ENCODE measurements at regions not wholly inside any gene's neighbourhood (a gene's known extent, or its start where the extent isn't known, plus 50 kb on each side); places are given as distances from the start of the nearest gene placed in this dataset.

DNA sequence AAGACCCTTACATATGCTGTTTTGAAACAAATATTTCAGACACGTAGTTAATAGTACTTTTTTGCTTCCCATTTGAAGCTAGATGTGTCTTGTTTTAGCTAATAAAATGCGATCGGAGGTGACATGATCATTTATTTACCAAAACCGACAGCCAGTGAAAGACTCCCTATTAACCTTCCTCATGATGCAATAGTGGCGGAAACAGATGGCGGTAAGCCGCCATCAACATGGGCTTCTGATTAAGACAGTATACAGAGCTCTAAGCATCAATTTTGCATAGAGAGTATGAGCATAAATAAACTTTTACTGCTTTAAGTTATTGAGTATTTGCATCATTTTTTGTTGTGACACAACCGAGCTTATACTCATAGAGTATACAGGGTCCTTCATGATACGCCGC lies 1282.4 kb upstream of the ADGRB3 start:
- H3K27ac Mint-ChIP-seq, result no peak overlapping the region
- H3K27me3 ChIP-seq (ENCODE audit: control insufficient read depth, insufficient read depth, low read length), result no peaks in the 10 kb centered on the region
- H3K36me3 ChIP-seq (ENCODE audit: control insufficient read depth, insufficient read depth, low read length), result no peaks in the 10 kb centered on the region
- peaks cover 7% of the 10 kb centered on the region for H3K9me3 ChIP-seq (ENCODE audit: control insufficient read depth, insufficient read depth, low read length)
- H3K27ac ChIP-seq (ENCODE audit: low read length), result no peak overlapping the region
- intact Hi-C loops (cut with micrococcal nuclease), result no loop called here
- H3K27me3 Mint-ChIP-seq (ENCODE audit: low read depth in 2 of 2), result no peaks in the 10 kb centered on the region
- H3K4me1 Mint-ChIP-seq, result no peaks in the 10 kb centered on the region
- no peak overlapping the region for H3K4me3 ChIP-seq (ENCODE audit: low read length)
- ATAC-seq (no peak), DNase-seq (no peak)
- H3K9me3 Mint-ChIP-seq, result peaks cover 15 to 26% of the 10 kb centered on the region in 2 donors
- peaks cover 7% of the 10 kb centered on the region for H3K36me3 Mint-ChIP-seq
- no peaks in the 10 kb centered on the region for H3K4me1 ChIP-seq (ENCODE audit: control insufficient read depth, insufficient read depth, low read length)
- TF ChIP-seq, protein P1, sequence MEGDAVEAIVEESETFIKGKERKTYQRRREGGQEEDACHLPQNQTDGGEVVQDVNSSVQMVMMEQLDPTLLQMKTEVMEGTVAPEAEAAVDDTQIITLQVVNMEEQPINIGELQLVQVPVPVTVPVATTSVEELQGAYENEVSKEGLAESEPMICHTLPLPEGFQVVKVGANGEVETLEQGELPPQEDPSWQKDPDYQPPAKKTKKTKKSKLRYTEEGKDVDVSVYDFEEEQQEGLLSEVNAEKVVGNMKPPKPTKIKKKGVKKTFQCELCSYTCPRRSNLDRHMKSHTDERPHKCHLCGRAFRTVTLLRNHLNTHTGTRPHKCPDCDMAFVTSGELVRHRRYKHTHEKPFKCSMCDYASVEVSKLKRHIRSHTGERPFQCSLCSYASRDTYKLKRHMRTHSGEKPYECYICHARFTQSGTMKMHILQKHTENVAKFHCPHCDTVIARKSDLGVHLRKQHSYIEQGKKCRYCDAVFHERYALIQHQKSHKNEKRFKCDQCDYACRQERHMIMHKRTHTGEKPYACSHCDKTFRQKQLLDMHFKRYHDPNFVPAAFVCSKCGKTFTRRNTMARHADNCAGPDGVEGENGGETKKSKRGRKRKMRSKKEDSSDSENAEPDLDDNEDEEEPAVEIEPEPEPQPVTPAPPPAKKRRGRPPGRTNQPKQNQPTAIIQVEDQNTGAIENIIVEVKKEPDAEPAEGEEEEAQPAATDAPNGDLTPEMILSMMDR (IDR thresholded peaks at IDR 0.05), result no peak
- no peak overlapping the region for H3K4me3 Mint-ChIP-seq
- 80% methylated on average over 10 of the region's 10 CpGs for WGBS (ENCODE audit: insufficient coverage)

DNA sequence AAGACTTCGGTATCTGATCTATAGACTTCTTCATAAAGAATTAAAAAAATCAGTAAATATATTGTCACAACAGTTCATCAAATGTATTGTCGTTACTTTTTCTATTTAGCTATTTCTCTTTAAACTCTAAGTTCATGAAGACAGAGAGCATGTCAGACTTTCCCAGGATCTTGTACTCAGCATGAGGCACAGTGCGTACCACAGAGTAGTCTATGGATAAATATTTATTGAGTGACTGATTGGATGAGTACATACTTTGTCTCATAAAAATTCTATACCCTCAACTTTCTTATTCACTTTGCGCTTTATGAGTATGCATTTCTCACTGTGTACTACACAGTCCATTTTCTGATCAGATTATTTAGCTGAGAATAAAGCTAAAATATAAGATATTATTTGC lies 1284.4 kb upstream of the ADGRB3 start:
- Histone ChIP-seq H3K4me1 (ENCODE audit: control insufficient read depth, insufficient read depth, low read length) (no peaks in the 10 kb centered on the region), H3K36me3 (ENCODE audit: control insufficient read depth, insufficient read depth, low read length) (no peaks in the 10 kb centered on the region), H3K9me3 (ENCODE audit: control insufficient read depth, insufficient read depth, low read length) (peaks cover 22% of the 10 kb centered on the region), H3K27ac (ENCODE audit: low read length) (no peak overlapping the region), H3K27me3 (ENCODE audit: control insufficient read depth, insufficient read depth, low read length) (no peaks in the 10 kb centered on the region), H3K4me3 (ENCODE audit: low read length) (no peak overlapping the region)
- no peaks in the 10 kb centered on the region for H3K4me1 Mint-ChIP-seq
- H3K4me3 Mint-ChIP-seq, result no peak overlapping the region
- H3K36me3 Mint-ChIP-seq, result no peaks in the 10 kb centered on the region
- peaks cover 8 to 20% of the 10 kb centered on the region in 2 donors for H3K9me3 Mint-ChIP-seq
- H3K27ac Mint-ChIP-seq, result no peak overlapping the region
- TF ChIP-seq, protein P1 (IDR thresholded peaks at IDR 0.05), result no peak
- intact Hi-C loops (cut with micrococcal nuclease), result no loop called here
- H3K27me3 Mint-ChIP-seq (ENCODE audit: low read depth in 2 of 2), result no peaks in the 10 kb centered on the region
- no peak for DNase-seq
- ATAC-seq, result no peak
- 100% methylated on average over 2 of the region's 4 CpGs for WGBS (ENCODE audit: insufficient coverage)

DNA sequence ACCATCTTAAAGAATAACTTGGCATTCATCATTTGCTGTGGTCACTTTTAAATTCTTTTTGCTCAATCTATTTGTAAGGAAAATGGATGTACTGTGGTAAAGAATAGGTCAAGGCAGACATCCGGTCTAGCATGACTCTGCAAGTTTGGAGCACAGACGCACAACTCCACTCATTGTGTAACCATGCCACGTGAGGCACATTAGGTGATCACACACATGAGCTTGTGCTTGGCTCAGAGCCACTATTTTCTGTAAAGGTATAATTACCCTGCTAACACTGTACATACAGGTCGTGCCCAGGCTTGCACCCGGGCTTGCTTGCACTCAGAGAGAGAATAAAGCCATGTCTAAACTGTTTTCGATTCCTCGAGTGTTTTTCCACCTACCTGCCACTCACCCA lies 1289.1 kb upstream of the ADGRB3 start:
- WGBS (ENCODE audit: insufficient coverage), result 70% methylated on average over 7 of the region's 7 CpGs
- ATAC-seq (no peak), DNase-seq (no peak)
- no peak overlapping the region for H3K27ac Mint-ChIP-seq
- Histone ChIP-seq H3K27me3 (ENCODE audit: control insufficient read depth, insufficient read depth, low read length) (no peaks in the 10 kb centered on the region), H3K27ac (ENCODE audit: low read length) (no peak overlapping the region), H3K4me1 (ENCODE audit: control insufficient read depth, insufficient read depth, low read length) (no peaks in the 10 kb centered on the region), H3K9me3 (ENCODE audit: control insufficient read depth, insufficient read depth, low read length) (peaks cover 26% of the 10 kb centered on the region), H3K36me3 (ENCODE audit: control insufficient read depth, insufficient read depth, low read length) (no peaks in the 10 kb centered on the region), H3K4me3 (ENCODE audit: low read length) (no peak overlapping the region)
- no peak overlapping the region for H3K4me3 Mint-ChIP-seq
- no peaks in the 10 kb centered on the region for H3K36me3 Mint-ChIP-seq
- TF ChIP-seq, protein P1 (IDR thresholded peaks at IDR 0.05), result no peak
- H3K4me1 Mint-ChIP-seq, result no peaks in the 10 kb centered on the region
- no peaks in the 10 kb centered on the region for H3K27me3 Mint-ChIP-seq (ENCODE audit: low read depth in 2 of 2)
- intact Hi-C loops (cut with micrococcal nuclease), result no loop called here
- peaks cover 3 to 8% of the 10 kb centered on the region in 2 donors for H3K9me3 Mint-ChIP-seq

DNA sequence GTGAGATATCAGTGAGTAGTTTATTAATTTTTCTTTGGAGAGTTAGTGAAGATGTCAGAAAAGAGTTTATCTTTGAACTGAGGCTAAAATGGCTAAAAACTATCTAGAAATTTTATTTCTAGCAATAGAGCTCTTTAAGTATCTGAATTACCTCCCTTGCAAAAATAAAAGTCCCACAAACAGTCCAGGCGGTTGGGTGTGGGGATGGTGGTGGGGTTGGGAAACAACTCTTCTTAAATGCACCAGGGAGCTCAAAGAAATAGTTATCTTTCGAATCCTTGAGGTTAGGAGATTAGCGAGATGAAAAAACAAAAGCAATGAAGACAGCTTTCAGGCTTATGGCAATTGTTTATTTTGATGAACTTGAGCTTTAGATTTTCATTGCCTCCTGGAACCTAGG lies 1299.1 kb upstream of the ADGRB3 start:
- Mint-ChIP-seq H3K27ac (no peak overlapping the region), H3K4me3 (no peak overlapping the region), H3K9me3 (peaks cover 12 to 15% of the 10 kb centered on the region in 2 donors), H3K4me1 (no peaks in the 10 kb centered on the region), H3K27me3 (ENCODE audit: low read depth in 2 of 2) (no peaks in the 10 kb centered on the region), H3K36me3 (no peaks in the 10 kb centered on the region)
- TF ChIP-seq, protein P1 (IDR thresholded peaks at IDR 0.05), result no peak
- Histone ChIP-seq H3K4me1 (ENCODE audit: control insufficient read depth, insufficient read depth, low read length) (no peaks in the 10 kb centered on the region), H3K27ac (ENCODE audit: low read length) (no peak overlapping the region), H3K36me3 (ENCODE audit: control insufficient read depth, insufficient read depth, low read length) (no peaks in the 10 kb centered on the region), H3K4me3 (ENCODE audit: low read length) (no peak overlapping the region), H3K9me3 (ENCODE audit: control insufficient read depth, insufficient read depth, low read length) (no peaks in the 10 kb centered on the region), H3K27me3 (ENCODE audit: control insufficient read depth, insufficient read depth, low read length) (no peaks in the 10 kb centered on the region)
- DNase-seq, result no peak
- intact Hi-C loops (cut with micrococcal nuclease), result no loop called here
- 74% methylated on average over 3 of the region's 3 CpGs for WGBS (ENCODE audit: insufficient coverage)
- ATAC-seq, result no peak
